ENCODE measurements at regions not wholly inside any gene's neighbourhood (a gene's known extent, or its start where the extent isn't known, plus 50 kb on each side); places are given as distances from the start of the nearest gene placed in this dataset.

GRCh38 chr5:88094403-88094802, 174.2 kb downstream of the TMEM161B start:
- H3K9me3 Mint-ChIP-seq = no peaks in the 10 kb centered on the region; the same call in 2 of the 3 replicates
- Histone ChIP-seq H3K27me3 (ENCODE audit: insufficient read depth) (no peaks in the 10 kb centered on the region), H3F3A (replicated peaks; ENCODE audit: low read depth) (no peaks in the 10 kb centered on the region), H3K27ac (ENCODE audit: low read depth) (no peak overlapping the region), H3K4me1 (ENCODE audit: insufficient read depth) (peaks cover 26% of the 10 kb centered on the region), H3K9me2 (ENCODE audit: insufficient read depth) (no peaks in the 10 kb centered on the region), H3K36me3 (ENCODE audit: insufficient read depth) (no peaks in the 10 kb centered on the region), H3K4me3 (no peak overlapping the region), H2AFZ (0 out of 2 replicates have a peak overlapping the region, but pooled peaks have one; percentile 16), H3K79me2 (replicated peaks; ENCODE audit: insufficient read depth) (no peaks in the 10 kb centered on the region), H3K4me2 (no peak overlapping the region), H4K20me1 (replicated peaks; ENCODE audit: insufficient read depth) (no peaks in the 10 kb centered on the region)
- no peak for DNase-seq (ENCODE audit: low spot score)
- ATAC-seq = no peak
- H3K4me1 Mint-ChIP-seq = peaks cover 24% of the 10 kb centered on the region
- H3K27ac Mint-ChIP-seq = no peak overlapping the region
- no peaks in the 10 kb centered on the region for H3K36me3 Mint-ChIP-seq (ENCODE audit: low read depth)
- TF ChIP-seq EZH2phosphoT487 (IDR thresholded peaks at IDR 0.05; ENCODE audit: unreplicated experiment) (no peak), STAT1 (IDR thresholded peaks at IDR 0.05; ENCODE audit: unreplicated experiment) (no peak), ETS1 (IDR thresholded peaks at IDR 0.05) (no peak), POLR2AphosphoS5 (IDR thresholded peaks at IDR 0.05; ENCODE audit: low read depth) (no peak), ZNF114 (CRISPR knock-in tag; IDR thresholded peaks at IDR 0.05) (no peak), NANOG (IDR thresholded peaks at IDR 0.05; ENCODE audit: borderline replicate concordance) (no peak)
- H3K27me3 Mint-ChIP-seq (ENCODE audit: insufficient read depth, low read depth, poor library complexity) = no peaks in the 10 kb centered on the region
- H3K4me3 Mint-ChIP-seq = no peak overlapping the region

DNA sequence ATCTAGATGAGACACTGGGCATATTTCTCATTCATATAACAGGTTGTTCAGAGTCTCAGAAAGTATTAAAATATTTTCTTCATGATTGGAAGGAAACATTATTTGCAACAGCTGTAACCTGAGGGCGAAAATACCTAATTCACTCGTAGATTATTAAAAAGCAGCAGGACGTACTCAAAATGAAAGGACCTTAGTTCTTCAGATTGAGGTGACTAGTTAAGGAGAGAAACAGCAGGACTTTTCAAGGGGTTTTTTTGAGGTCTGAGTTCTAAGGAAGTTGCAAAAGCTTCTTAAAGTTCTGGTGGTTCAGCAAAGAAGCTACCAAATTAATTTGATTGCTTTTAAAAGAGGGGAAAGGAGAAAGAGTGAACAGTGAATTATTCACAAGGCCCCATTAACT, 174.9 kb downstream of the TMEM161B start:
- Mint-ChIP-seq H3K9me3 (no peaks in the 10 kb centered on the region; the same call in 2 of the 3 replicates), H3K4me1 (peaks cover 24% of the 10 kb centered on the region), H3K4me3 (no peak overlapping the region), H3K27ac (no peak overlapping the region), H3K27me3 (ENCODE audit: insufficient read depth, low read depth, poor library complexity) (no peaks in the 10 kb centered on the region), H3K36me3 (ENCODE audit: low read depth) (no peaks in the 10 kb centered on the region)
- ATAC-seq = no peak
- H3K9me2 ChIP-seq (ENCODE audit: insufficient read depth) = no peaks in the 10 kb centered on the region
- H3K4me2 ChIP-seq = peak overlapping the region; percentile 40; the same call in 1 of the 2 replicates
- H4K20me1 ChIP-seq (replicated peaks; ENCODE audit: insufficient read depth) = no peaks in the 10 kb centered on the region
- no peaks in the 10 kb centered on the region for H3F3A ChIP-seq (replicated peaks; ENCODE audit: low read depth)
- peaks cover 26% of the 10 kb centered on the region for H3K4me1 ChIP-seq (ENCODE audit: insufficient read depth)
- H3K27me3 ChIP-seq (ENCODE audit: insufficient read depth) = no peaks in the 10 kb centered on the region
- no peak overlapping the region for H3K27ac ChIP-seq (ENCODE audit: low read depth)
- no peaks in the 10 kb centered on the region for H3K36me3 ChIP-seq (ENCODE audit: insufficient read depth)
- H2AFZ ChIP-seq = no peak overlapping the region
- no peaks in the 10 kb centered on the region for H3K79me2 ChIP-seq (replicated peaks; ENCODE audit: insufficient read depth)
- H3K4me3 ChIP-seq = no peak overlapping the region
- no peak for DNase-seq (ENCODE audit: low spot score)
- TF ChIP-seq CREB1 (CRISPR knock-in tag; IDR thresholded peaks at IDR 0.05; ENCODE audit: low read depth) = no peak
- TF ChIP-seq EZH2phosphoT487 (IDR thresholded peaks at IDR 0.05; ENCODE audit: unreplicated experiment) = no peak
- TF ChIP-seq JUNB (IDR thresholded peaks at IDR 0.05; ENCODE audit: unreplicated experiment) = no peak
- no peak for TF ChIP-seq ZNF331 (CRISPR knock-in tag; IDR thresholded peaks at IDR 0.05; ENCODE audit: low read depth)
- TF ChIP-seq POLR2AphosphoS5 (IDR thresholded peaks at IDR 0.05; ENCODE audit: low read depth) = no peak
- TF ChIP-seq ETS1 (IDR thresholded peaks at IDR 0.05) = no peak
- TF ChIP-seq, protein P1, sequence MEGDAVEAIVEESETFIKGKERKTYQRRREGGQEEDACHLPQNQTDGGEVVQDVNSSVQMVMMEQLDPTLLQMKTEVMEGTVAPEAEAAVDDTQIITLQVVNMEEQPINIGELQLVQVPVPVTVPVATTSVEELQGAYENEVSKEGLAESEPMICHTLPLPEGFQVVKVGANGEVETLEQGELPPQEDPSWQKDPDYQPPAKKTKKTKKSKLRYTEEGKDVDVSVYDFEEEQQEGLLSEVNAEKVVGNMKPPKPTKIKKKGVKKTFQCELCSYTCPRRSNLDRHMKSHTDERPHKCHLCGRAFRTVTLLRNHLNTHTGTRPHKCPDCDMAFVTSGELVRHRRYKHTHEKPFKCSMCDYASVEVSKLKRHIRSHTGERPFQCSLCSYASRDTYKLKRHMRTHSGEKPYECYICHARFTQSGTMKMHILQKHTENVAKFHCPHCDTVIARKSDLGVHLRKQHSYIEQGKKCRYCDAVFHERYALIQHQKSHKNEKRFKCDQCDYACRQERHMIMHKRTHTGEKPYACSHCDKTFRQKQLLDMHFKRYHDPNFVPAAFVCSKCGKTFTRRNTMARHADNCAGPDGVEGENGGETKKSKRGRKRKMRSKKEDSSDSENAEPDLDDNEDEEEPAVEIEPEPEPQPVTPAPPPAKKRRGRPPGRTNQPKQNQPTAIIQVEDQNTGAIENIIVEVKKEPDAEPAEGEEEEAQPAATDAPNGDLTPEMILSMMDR (conservative IDR thresholded peaks at IDR 0.05; ENCODE audit: low read depth in 2 of 2) = no peak
- no peak for TF ChIP-seq ZNF462 (CRISPR knock-in tag; IDR thresholded peaks at IDR 0.05)
- no peak for TF ChIP-seq EZH2 (IDR thresholded peaks at IDR 0.05; ENCODE audit: low read depth, unreplicated experiment)
- TF ChIP-seq STAT1 (IDR thresholded peaks at IDR 0.05; ENCODE audit: unreplicated experiment) = no peak

All from GM23338 (cell line).